Neural progenitor cell (in vitro differentiated cells): ENCODE measurements at regions not wholly inside any gene's neighbourhood (a gene's known extent, or its start where the extent isn't known, plus 50 kb on each side); places are given as distances from the start of the nearest gene placed in this dataset.

Experiments used
- DNase-seq: peaks from one replicate; pipeline ENCODE4 v3.0.0-alpha.2; 2016; ENCODE audit warnings: low spot score
- H2AFZ ChIP-seq: fragments of 200-600 bp; sonication (generic); replicated peaks from 2 replicates; pipeline ENCODE4 v1.6.1; 2016; ENCODE audit warnings: antibody characterized with exemption
- H3F3A ChIP-seq: fragments of 200-600 bp; sonication (generic); 2 replicates; pipeline ENCODE4 v1.6.1; 2016; ENCODE audit warnings: antibody characterized with exemption, low read depth
- H3K27ac ChIP-seq: fragments of 200-600 bp; sonication (generic); 2 replicates; pipeline ENCODE4 v1.5.1; 2016; ENCODE audit warnings: mild to moderate bottlenecking
- H3K27me3 ChIP-seq: fragments of 200-600 bp; sonication (generic); 2 replicates; pipeline ENCODE4 v1.6.1; 2016; ENCODE audit warnings: mild to moderate bottlenecking, moderate library complexity
- H3K36me3 ChIP-seq: fragments of 200-600 bp; sonication (generic); 2 replicates; pipeline ENCODE4 v1.5.1; 2016
- H3K4me1 ChIP-seq: fragments of 200-600 bp; sonication (generic); 2 replicates; pipeline ENCODE4 v1.6.1; 2016; ENCODE audit warnings: mixed run types
- H3K4me2 ChIP-seq: fragments of 200-600 bp; sonication (generic); 2 replicates; pipeline ENCODE4 v1.6.1; 2016
- H3K4me3 ChIP-seq: fragments of 200-600 bp; sonication (generic); 2 replicates; pipeline ENCODE4 v1.5.1; 2016
- H3K79me2 ChIP-seq: fragments of 200-600 bp; sonication (generic); 2 replicates; pipeline ENCODE4 v1.6.1; 2016; ENCODE audit warnings: low read depth
- H3K9ac ChIP-seq: fragments of 200-600 bp; sonication (generic); 2 replicates; pipeline ENCODE4 v1.6.1; 2016
- H3K9me3 ChIP-seq: fragments of 200-600 bp; sonication (generic); 2 replicates; pipeline ENCODE4 v1.5.1; 2016; ENCODE audit warnings: low read depth
- H4K20me1 ChIP-seq: fragments of 200-600 bp; sonication (generic); 2 replicates; pipeline ENCODE4 v1.6.1; 2016; ENCODE audit warnings: low read depth
- H3K27ac Mint-ChIP-seq: 3 replicates; pipeline ENCODE4 v1.8.0; 2021; ENCODE audit warnings: mixed read lengths
- H3K27me3 Mint-ChIP-seq: 2 replicates; pipeline ENCODE4 v1.8.0; 2022; ENCODE audit warnings: low read depth, mild to moderate bottlenecking, inconsistent platforms, moderate library complexity, mixed read lengths; ENCODE audit not compliant: insufficient read depth
- H3K36me3 Mint-ChIP-seq: 3 replicates; pipeline ENCODE4 v1.8.0; 2021; ENCODE audit warnings: mixed read lengths
- H3K4me1 Mint-ChIP-seq: 3 replicates; pipeline ENCODE4 v1.8.0; 2021; ENCODE audit warnings: mixed read lengths
- H3K4me3 Mint-ChIP-seq: 3 replicates; pipeline ENCODE4 v1.8.0; 2021; ENCODE audit warnings: mild to moderate bottlenecking, moderate library complexity, mixed read lengths
- H3K9me3 Mint-ChIP-seq: 3 replicates; pipeline ENCODE4 v1.8.0; 2020; ENCODE audit warnings: mixed read lengths
- CTCF ChIP-seq: fragments of 200-600 bp; sonication (generic); IDR thresholded peaks from 2 replicates; pipeline ENCODE4 v1.5.1; 2017; ENCODE audit warnings: antibody characterized with exemption, mild to moderate bottlenecking
- EZH2 ChIP-seq: fragments of 200-600 bp; sonication (generic); IDR thresholded peaks from 2 replicates; pipeline ENCODE4 v1.6.1; 2017; ENCODE audit warnings: antibody characterized with exemption, mild to moderate bottlenecking, moderate library complexity
- EZH2phosphoT487 ChIP-seq: fragments of 200-600 bp; sonication (generic); IDR thresholded peaks from 2 replicates; pipeline ENCODE4 v1.6.1; 2017; ENCODE audit warnings: antibody characterized with exemption

GRCh38 chr3:110932567-110932966 lies 139.0 kb upstream of the NECTIN3 start:
- H3K27me3 Mint-ChIP-seq, result peaks cover 2% of the 10 kb centered on the region
- no peak overlapping the region for H2AFZ ChIP-seq
- no peaks in the 10 kb centered on the region for H3F3A ChIP-seq
- H3K27ac ChIP-seq, result no peak overlapping the region
- H3K9me3 Mint-ChIP-seq, result no peaks in the 10 kb centered on the region
- H3K4me3 ChIP-seq, result no peak overlapping the region
- TF ChIP-seq EZH2, result no peak
- no peaks in the 10 kb centered on the region for H3K4me1 ChIP-seq
- H4K20me1 ChIP-seq, result no peaks in the 10 kb centered on the region
- no peaks in the 10 kb centered on the region for H3K36me3 Mint-ChIP-seq
- no peak overlapping the region for H3K9ac ChIP-seq
- no peaks in the 10 kb centered on the region for H3K27me3 ChIP-seq
- no peak for DNase-seq
- no peak overlapping the region for H3K4me2 ChIP-seq
- no peak overlapping the region for H3K4me3 Mint-ChIP-seq
- peaks cover 34% of the 10 kb centered on the region for H3K79me2 ChIP-seq
- no peaks in the 10 kb centered on the region for H3K9me3 ChIP-seq
- no peaks in the 10 kb centered on the region for H3K4me1 Mint-ChIP-seq
- H3K27ac Mint-ChIP-seq, result no peak overlapping the region
- H3K36me3 ChIP-seq, result no peaks in the 10 kb centered on the region

GRCh38 chr3:110933821-110934426 lies 137.7 kb upstream of the NECTIN3 start:
- no peak overlapping the region for H3K4me3 Mint-ChIP-seq
- TF ChIP-seq CTCF (no peak), EZH2phosphoT487 (no peak), EZH2 (no peak)

GRCh38 chr3:110938629-110939028 lies 133.0 kb upstream of the NECTIN3 start:
- Histone ChIP-seq H3K9me3 (no peaks in the 10 kb centered on the region), H3K27me3 (no peaks in the 10 kb centered on the region), H3K79me2 (peaks cover 52% of the 10 kb centered on the region), H3K4me1 (no peaks in the 10 kb centered on the region), H3K4me2 (no peak overlapping the region), H3K36me3 (no peaks in the 10 kb centered on the region), H2AFZ (no peak overlapping the region), H3F3A (no peaks in the 10 kb centered on the region), H4K20me1 (no peaks in the 10 kb centered on the region), H3K27ac (no peak overlapping the region), H3K9ac (no peak overlapping the region), H3K4me3 (no peak overlapping the region)
- H3K4me1 Mint-ChIP-seq, result peaks cover 14% of the 10 kb centered on the region
- no peaks in the 10 kb centered on the region for H3K36me3 Mint-ChIP-seq
- no peaks in the 10 kb centered on the region for H3K27me3 Mint-ChIP-seq
- no peak overlapping the region for H3K27ac Mint-ChIP-seq
- H3K4me3 Mint-ChIP-seq, result no peak overlapping the region
- DNase-seq, result no peak
- peaks cover 6% of the 10 kb centered on the region for H3K9me3 Mint-ChIP-seq
- TF ChIP-seq EZH2phosphoT487, result no peak
- no peak for TF ChIP-seq CTCF
- no peak for TF ChIP-seq EZH2

More at GRCh38 chr3:110933821-110934426, 137.7 kb upstream of the NECTIN3 start:
- Histone ChIP-seq H3K9me3 (no peaks in the 10 kb centered on the region), H2AFZ (no peak overlapping the region), H3K4me1 (no peaks in the 10 kb centered on the region), H3K4me2 (no peak overlapping the region), H3K27ac (no peak overlapping the region), H4K20me1 (no peaks in the 10 kb centered on the region), H3K9ac (no peak overlapping the region), H3K79me2 (peaks cover 37% of the 10 kb centered on the region), H3K4me3 (no peak overlapping the region), H3K27me3 (no peaks in the 10 kb centered on the region), H3F3A (no peaks in the 10 kb centered on the region), H3K36me3 (no peaks in the 10 kb centered on the region)
- Mint-ChIP-seq H3K36me3 (no peaks in the 10 kb centered on the region), H3K27me3 (peaks cover 2% of the 10 kb centered on the region), H3K4me1 (peaks cover 9% of the 10 kb centered on the region), H3K9me3 (no peaks in the 10 kb centered on the region), H3K27ac (no peak overlapping the region)
- no peak for DNase-seq

- Histone ChIP-seq H3K9ac (no peak overlapping the region), H3K4me2 (no peak overlapping the region), H4K20me1 (no peaks in the 10 kb centered on the region), H3K36me3 (no peaks in the 10 kb centered on the region), H3K79me2 (peaks cover 59% of the 10 kb centered on the region), H2AFZ (no peak overlapping the region), H3K4me1 (no peaks in the 10 kb centered on the region), H3K27ac (no peak overlapping the region), H3K9me3 (no peaks in the 10 kb centered on the region), H3F3A (no peaks in the 10 kb centered on the region), H3K4me3 (no peak overlapping the region), H3K27me3 (no peaks in the 10 kb centered on the region)
- no peak for TF ChIP-seq EZH2
- TF ChIP-seq CTCF, result no peak
- TF ChIP-seq EZH2phosphoT487, result no peak
- Mint-ChIP-seq H3K27ac (no peak overlapping the region), H3K27me3 (no peaks in the 10 kb centered on the region), H3K4me3 (no peak overlapping the region), H3K9me3 (peaks cover 10% of the 10 kb centered on the region), H3K36me3 (no peaks in the 10 kb centered on the region), H3K4me1 (peaks cover 14% of the 10 kb centered on the region)
- no peak for DNase-seq
These were observed 131.6 kb upstream of the NECTIN3 start for GRCh38 chr3:110940055-110940454.
